Astrocyte (in vitro differentiated cells and primary cell): ENCODE measurements at regions not wholly inside any gene's neighbourhood (a gene's known extent, or its start where the extent isn't known, plus 50 kb on each side); places are given as distances from the start of the nearest gene placed in this dataset.

Experiments used
- CTCF ChIP-seq: IDR thresholded peaks from 2 replicates; pipeline ENCODE4 v1.5.1; 2011; ENCODE audit warnings: low read depth, mild to moderate bottlenecking, inconsistent platforms, low read length, moderate library complexity; ENCODE audit not compliant: insufficient read depth
- EZH2 ChIP-seq: IDR thresholded peaks from 2 replicates; pipeline ENCODE4 v1.6.1; 2012; ENCODE audit warnings: mild to moderate bottlenecking, low read length, inconsistent platforms; ENCODE audit not compliant: insufficient read depth

- TF ChIP-seq CTCF (no peak), EZH2 (no peak)
Observed at GRCh38 chr7:4556868-4557793, 125.0 kb upstream of the FOXK1 start.
